Coronary artery (tissue), 2 donors: ENCODE measurements at regions not wholly inside any gene's neighbourhood (a gene's known extent, or its start where the extent isn't known, plus 50 kb on each side); places are given as distances from the start of the nearest gene placed in this dataset.
"Not testable (repeated sequence)": the region's sequence is repeated elsewhere in the genome, so short reads cannot be mapped to it uniquely, and the experiment has no call there.

Experiments
- DNase-seq: peaks from one replicate; pipeline ENCODE4 v3.0.0-alpha.2; 2017; ENCODE audit warnings: low spot score
- H3K27ac ChIP-seq, 2 donors: fragments of 200-600 bp; sonication (generic); one replicate each; pipeline ENCODE4 v1.5.1; 2016 to 2019
- H3K4me3 ChIP-seq: fragments of 200-600 bp; sonication (generic); 2 replicates; pipeline ENCODE4 v1.5.1; 2016; ENCODE audit warnings: mild to moderate bottlenecking, moderate library complexity
- CTCF ChIP-seq: fragments of 200-600 bp; sonication (generic); IDR thresholded peaks from one replicate; pipeline ENCODE4 v1.5.1; 2019; ENCODE audit warnings: antibody characterized with exemption

- Histone ChIP-seq H3K27ac (no peak overlapping the region), H3K4me3 (no peak overlapping the region)
- no peak for DNase-seq
- no peak for TF ChIP-seq CTCF
These were observed 426.7 kb upstream of the ARX start for GRCh38 chrX:25442499-25442898.

GRCh38 chrX:25433307-25433706 lies 417.5 kb upstream of the ARX start:
- DNase-seq = no peak
- Histone ChIP-seq H3K27ac (no peak overlapping the region), H3K4me3 (no peak overlapping the region)
- TF ChIP-seq CTCF = no peak

- no peak for TF ChIP-seq CTCF
- DNase-seq = no peak
- Histone ChIP-seq H3K27ac (no peak overlapping the region), H3K4me3 (no peak overlapping the region)
These were observed 416.6 kb upstream of the ARX start for GRCh38 chrX:25432396-25432795.

GRCh38 chrX:25427873-25428555 lies 412.2 kb upstream of the ARX start:
- Histone ChIP-seq H3K27ac (no peak overlapping the region), H3K4me3 (no peak overlapping the region)
- TF ChIP-seq CTCF = no peak
- no peak for DNase-seq

- not testable (repeated sequence) for H3K27ac ChIP-seq, DNase-seq
These were observed 388.4 kb upstream of the ARX start for GRCh38 chrX:25404163-25404562.

GRCh38 chrX:25389266-25389665 lies 373.5 kb upstream of the ARX start:
- TF ChIP-seq CTCF = no peak
- H3K4me3 ChIP-seq = no peak overlapping the region
- H3K27ac ChIP-seq = no peak overlapping the region
- no peak for DNase-seq

More at GRCh38 chrX:25404163-25404562, 388.4 kb upstream of the ARX start:
- H3K4me3 ChIP-seq = not testable (repeated sequence)

- TF ChIP-seq CTCF = no peak
- DNase-seq = no peak
- Histone ChIP-seq H3K27ac (no peak overlapping the region), H3K4me3 (no peak overlapping the region)
These were observed 367.4 kb upstream of the ARX start for GRCh38 chrX:25383196-25383595.
